ENCODE measurements at regions not wholly inside any gene's neighbourhood (a gene's known extent, or its start where the extent isn't known, plus 50 kb on each side); places are given as distances from the start of the nearest gene placed in this dataset.
"Not testable (repeated sequence)": the region's sequence is repeated elsewhere in the genome, so short reads cannot be mapped to it uniquely, and the experiment has no call there.

DNA sequence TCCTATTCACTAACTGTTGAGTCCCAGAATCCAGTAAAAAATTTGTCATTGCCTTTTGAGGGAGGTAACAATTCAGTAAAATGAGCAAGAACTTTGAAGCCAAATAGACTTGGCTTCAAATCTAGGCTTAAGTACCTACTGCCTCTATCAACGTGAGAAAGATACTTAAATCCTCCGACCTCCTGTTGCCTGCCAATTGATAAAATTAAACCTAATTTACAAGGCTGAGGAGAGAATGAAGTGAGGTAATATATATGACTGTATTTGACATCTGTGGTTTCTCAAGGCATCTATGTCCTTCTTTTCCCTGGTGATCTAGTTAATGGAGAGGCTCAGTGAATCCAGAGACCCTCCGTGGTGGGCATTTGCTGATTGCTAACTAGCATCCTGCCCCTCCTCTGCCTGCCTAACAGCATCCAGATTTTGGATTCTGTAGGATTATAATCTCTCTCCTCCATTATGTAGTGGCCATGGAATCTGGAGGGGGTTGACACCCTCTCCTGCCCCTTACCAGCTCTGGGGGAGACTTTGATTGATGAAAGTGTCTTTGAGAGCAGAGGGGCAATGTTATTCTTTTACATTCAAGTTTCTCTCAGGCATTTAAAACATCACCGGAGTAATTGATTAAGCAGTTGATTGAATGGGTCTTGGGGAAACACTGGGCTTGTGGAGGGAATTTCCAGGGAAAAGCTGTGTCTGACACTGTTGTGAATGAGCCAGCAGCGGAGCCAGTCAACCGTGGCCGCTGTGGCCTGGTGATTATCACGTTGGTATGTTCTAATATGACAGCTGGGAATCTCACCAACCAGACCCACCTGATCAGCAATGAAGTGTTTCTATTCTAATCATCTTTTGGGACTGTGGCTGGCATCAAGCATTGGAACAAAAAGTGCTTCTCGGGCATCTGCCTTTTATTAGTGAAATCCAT is 140.7 kb upstream of the FAM78B start:
- H4K20me1 ChIP-seq (ENCODE audit: control insufficient read depth, insufficient read depth, insufficient read length), result no peaks in the 10 kb centered on the region
- H3K4me1 Mint-ChIP-seq, result peaks cover 24 to 26% of the 10 kb centered on the region in 2 experiments
- no peak overlapping the region for H2AK5ac ChIP-seq (ENCODE audit: insufficient read length, low read length)
- no peak overlapping the region for H2BK15ac ChIP-seq (ENCODE audit: low read depth, low read length)
- TF ChIP-seq, protein P1, sequence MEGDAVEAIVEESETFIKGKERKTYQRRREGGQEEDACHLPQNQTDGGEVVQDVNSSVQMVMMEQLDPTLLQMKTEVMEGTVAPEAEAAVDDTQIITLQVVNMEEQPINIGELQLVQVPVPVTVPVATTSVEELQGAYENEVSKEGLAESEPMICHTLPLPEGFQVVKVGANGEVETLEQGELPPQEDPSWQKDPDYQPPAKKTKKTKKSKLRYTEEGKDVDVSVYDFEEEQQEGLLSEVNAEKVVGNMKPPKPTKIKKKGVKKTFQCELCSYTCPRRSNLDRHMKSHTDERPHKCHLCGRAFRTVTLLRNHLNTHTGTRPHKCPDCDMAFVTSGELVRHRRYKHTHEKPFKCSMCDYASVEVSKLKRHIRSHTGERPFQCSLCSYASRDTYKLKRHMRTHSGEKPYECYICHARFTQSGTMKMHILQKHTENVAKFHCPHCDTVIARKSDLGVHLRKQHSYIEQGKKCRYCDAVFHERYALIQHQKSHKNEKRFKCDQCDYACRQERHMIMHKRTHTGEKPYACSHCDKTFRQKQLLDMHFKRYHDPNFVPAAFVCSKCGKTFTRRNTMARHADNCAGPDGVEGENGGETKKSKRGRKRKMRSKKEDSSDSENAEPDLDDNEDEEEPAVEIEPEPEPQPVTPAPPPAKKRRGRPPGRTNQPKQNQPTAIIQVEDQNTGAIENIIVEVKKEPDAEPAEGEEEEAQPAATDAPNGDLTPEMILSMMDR (conservative IDR thresholded peaks at IDR 0.05), result no peak
- peaks cover 6% of the 10 kb centered on the region; the same call in 1 of the 2 replicates for H3K4me1 ChIP-seq (ENCODE audit: insufficient read depth, low read length)
- H3K9me3 ChIP-seq (ENCODE audit: control insufficient read depth, low read depth, low read length), result no peaks in the 10 kb centered on the region
- H3K27ac ChIP-seq (ENCODE audit: insufficient read length, low read depth, low read length), result no peak overlapping the region
- no peak overlapping the region for H3K4me2 ChIP-seq (ENCODE audit: insufficient read depth, insufficient read length, low read length)
- no peak overlapping the region for H2AFZ ChIP-seq (ENCODE audit: low read length)
- H3K56ac ChIP-seq (ENCODE audit: insufficient read length, low read depth, low read length), result no peak overlapping the region
- H3K23ac ChIP-seq (ENCODE audit: insufficient read length, low read depth, low read length), result no peak overlapping the region
- no peaks in the 10 kb centered on the region for H3K27me3 ChIP-seq (ENCODE audit: insufficient read depth, low read length)
- no peak overlapping the region; a peak in 1 of 7 replicates for H3K27ac Mint-ChIP-seq
- no peaks in the 10 kb centered on the region; the same call in 1 of the 2 replicates for H3K27me3 Mint-ChIP-seq (ENCODE audit: low read depth)
- H3K79me1 ChIP-seq (ENCODE audit: insufficient read depth, low read depth, low read length, poor library complexity, severe bottlenecking), result no peaks in the 10 kb centered on the region
- no peak overlapping the region for H4K91ac ChIP-seq (ENCODE audit: insufficient read length, low read depth, low read length)
- H3K36me3 Mint-ChIP-seq (ENCODE audit: insufficient read depth in 1 of 3, low read depth in 3 of 3), result no peaks in the 10 kb centered on the region
- no peak overlapping the region for H2BK12ac ChIP-seq (ENCODE audit: insufficient read length, low read depth, low read length)
- no peak overlapping the region for H3K18ac ChIP-seq (ENCODE audit: insufficient read length, low read depth, low read length)
- H3K4ac ChIP-seq (ENCODE audit: low read depth, low read length), result no peak overlapping the region
- H3K14ac ChIP-seq (ENCODE audit: insufficient read depth, low read length), result no peak overlapping the region
- WGBS (ENCODE audit: extremely low coverage, insufficient read length, low lambda C conversion rate), result no CpG with 5 or more reads among the region's 9 CpGs
- H3K4me3 Mint-ChIP-seq, result no peak overlapping the region
- no peak overlapping the region for H3T11ph ChIP-seq (ENCODE audit: low read length)
- no peak overlapping the region for H2BK20ac ChIP-seq (ENCODE audit: low read depth, low read length, poor library complexity, severe bottlenecking)
- no peak overlapping the region for H2BK5ac ChIP-seq (ENCODE audit: insufficient read length, low read length)
- H3K9me3 Mint-ChIP-seq, result peaks cover 0 to 5% of the 10 kb centered on the region in 2 experiments; a peak in 1 of 5 replicates
- no peaks in the 10 kb centered on the region for H3K23me2 ChIP-seq (ENCODE audit: insufficient read length, low read depth, low read length, poor library complexity, severe bottlenecking)
- no peak for DNase-seq
- H2BK120ac ChIP-seq (ENCODE audit: low read depth, low read length, poor library complexity, severe bottlenecking), result no peak overlapping the region
- H3K9ac ChIP-seq (ENCODE audit: extremely low read depth, insufficient read length, low read length), result no peak overlapping the region
- no peak overlapping the region for H4K8ac ChIP-seq (replicated peaks; ENCODE audit: insufficient read length, low read depth, low read length)
- no peaks in the 10 kb centered on the region for H3K79me2 ChIP-seq (ENCODE audit: insufficient read depth, low read length)
- H4K5ac ChIP-seq (ENCODE audit: insufficient read length, low read depth, low read length), result no peak overlapping the region

DNA sequence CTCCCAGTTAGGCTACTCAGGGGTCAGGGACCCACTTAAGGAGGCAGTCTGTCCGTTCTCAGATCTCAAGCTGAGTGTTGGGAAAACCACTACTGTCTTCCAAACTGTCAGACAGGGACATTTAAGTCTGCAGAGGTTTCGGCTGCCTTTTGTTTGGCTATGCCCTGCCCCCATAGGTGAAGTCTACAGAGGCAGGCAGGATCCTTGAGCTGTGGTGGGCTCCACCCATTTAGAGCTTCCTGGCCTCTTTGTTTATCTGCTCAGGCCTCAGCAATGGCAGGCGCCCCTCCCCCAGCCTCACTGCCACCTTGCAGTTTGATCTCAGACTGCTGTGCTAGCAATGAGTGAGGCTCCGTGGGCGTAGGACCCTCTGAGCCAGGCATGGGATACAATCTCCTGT is 149.5 kb upstream of the FAM78B start:
- H3K27me3 ChIP-seq (ENCODE audit: insufficient read depth, low read length); H3K79me2 ChIP-seq (ENCODE audit: insufficient read depth, low read length); H2BK5ac ChIP-seq (ENCODE audit: insufficient read length, low read length); H4K8ac ChIP-seq (replicated peaks; ENCODE audit: insufficient read length, low read depth, low read length); H3K18ac ChIP-seq (ENCODE audit: insufficient read length, low read depth, low read length); H2BK12ac ChIP-seq (ENCODE audit: insufficient read length, low read depth, low read length); H3K9ac ChIP-seq (ENCODE audit: extremely low read depth, insufficient read length, low read length); H3K56ac ChIP-seq (ENCODE audit: insufficient read length, low read depth, low read length); H2AK5ac ChIP-seq (ENCODE audit: insufficient read length, low read length); H3K27me3 Mint-ChIP-seq (ENCODE audit: low read depth); H3K4me1 ChIP-seq (ENCODE audit: insufficient read depth, low read length); H3K4me3 Mint-ChIP-seq; H4K91ac ChIP-seq (ENCODE audit: insufficient read length, low read depth, low read length); H3K9me3 ChIP-seq (ENCODE audit: control insufficient read depth, low read depth, low read length); H2BK120ac ChIP-seq (ENCODE audit: low read depth, low read length, poor library complexity, severe bottlenecking); H3K14ac ChIP-seq (ENCODE audit: insufficient read depth, low read length); H3K4ac ChIP-seq (ENCODE audit: low read depth, low read length); H2AFZ ChIP-seq (ENCODE audit: low read length); H3K79me1 ChIP-seq (ENCODE audit: insufficient read depth, low read depth, low read length, poor library complexity, severe bottlenecking); H3K23me2 ChIP-seq (ENCODE audit: insufficient read length, low read depth, low read length, poor library complexity, severe bottlenecking); H2BK15ac ChIP-seq (ENCODE audit: low read depth, low read length); H2BK20ac ChIP-seq (ENCODE audit: low read depth, low read length, poor library complexity, severe bottlenecking); H3K27ac ChIP-seq (ENCODE audit: insufficient read length, low read depth, low read length); H3T11ph ChIP-seq (ENCODE audit: low read length); H4K5ac ChIP-seq (ENCODE audit: insufficient read length, low read depth, low read length); H3K4me2 ChIP-seq (ENCODE audit: insufficient read depth, insufficient read length, low read length); H3K23ac ChIP-seq (ENCODE audit: insufficient read length, low read depth, low read length); H4K20me1 ChIP-seq (ENCODE audit: control insufficient read depth, insufficient read depth, insufficient read length): not testable (repeated sequence)
- H3K27ac Mint-ChIP-seq, result peak overlapping the region in 1 of 3 experiments; percentile 27; a peak in 1 of 7 replicates
- no CpG with 5 or more reads among the region's 5 CpGs for WGBS (ENCODE audit: extremely low coverage, insufficient read length, low lambda C conversion rate)
- H3K36me3 Mint-ChIP-seq (ENCODE audit: insufficient read depth in 1 of 3, low read depth in 3 of 3), result peaks cover 6 to 14% (median 14%) of the 10 kb centered on the region in 3 experiments; a peak in 6 of 7 replicates
- peaks cover 17 to 22% of the 10 kb centered on the region in 2 experiments for H3K9me3 Mint-ChIP-seq
- peaks cover 11 to 12% of the 10 kb centered on the region in 2 experiments for H3K4me1 Mint-ChIP-seq
- peak; percentile 45 for DNase-seq

Data from H9 (cell line).